HFF-Myc (cell line): ENCODE measurements at regions not wholly inside any gene's neighbourhood (a gene's known extent, or its start where the extent isn't known, plus 50 kb on each side); places are given as distances from the start of the nearest gene placed in this dataset.

ENCODE experiments used
- DNase-seq: peaks from one replicate; pipeline ENCODE4 v3.0.0-alpha.2; 2011; ENCODE audit warnings: low read depth; ENCODE audit errors: extremely low read depth
- H3K4me3 ChIP-seq: replicated peaks from 2 replicates; pipeline ENCODE4 v1.5.1; 2011; ENCODE audit warnings: low read depth, mild to moderate bottlenecking, control low read depth, low read length
- CTCF ChIP-seq: IDR thresholded peaks from 2 replicates; pipeline ENCODE4 v1.5.1; 2012; ENCODE audit warnings: mild to moderate bottlenecking, low read depth, low read length, control low read depth; ENCODE audit errors: missing control alignments

GRCh38 chr5:124538931-124539330, 207.5 kb downstream of the ZNF608 start:
- no peak for DNase-seq
- TF ChIP-seq CTCF, result no peak
- H3K4me3 ChIP-seq, result no peak overlapping the region

GRCh38 chr5:124538191-124538590, 208.2 kb downstream of the ZNF608 start:
- TF ChIP-seq CTCF, result no peak
- no peak for DNase-seq

DNA sequence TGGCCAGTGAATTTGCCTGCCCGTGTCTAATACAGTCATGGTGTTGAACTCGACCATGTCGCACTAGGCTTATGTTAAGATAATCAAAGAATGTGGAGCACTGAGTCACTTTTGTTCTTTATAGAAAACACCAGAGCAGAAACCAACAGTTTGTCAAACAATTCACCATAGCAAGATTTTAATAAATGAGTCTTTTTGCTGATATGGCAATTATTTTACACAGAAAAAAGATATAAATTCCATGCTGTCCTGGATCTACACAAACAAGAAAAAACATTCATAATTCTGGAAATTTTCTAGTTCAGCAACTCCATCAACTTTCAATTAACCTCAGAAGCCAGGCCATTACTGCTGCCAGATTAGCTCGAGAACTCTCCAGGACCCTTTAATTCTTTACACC, 208.9 kb downstream of the ZNF608 start:
- TF ChIP-seq CTCF, result no peak
- DNase-seq, result no peak
- no peak overlapping the region for H3K4me3 ChIP-seq

More at GRCh38 chr5:124538191-124538590, 208.2 kb downstream of the ZNF608 start:
- no peak overlapping the region for H3K4me3 ChIP-seq

DNA sequence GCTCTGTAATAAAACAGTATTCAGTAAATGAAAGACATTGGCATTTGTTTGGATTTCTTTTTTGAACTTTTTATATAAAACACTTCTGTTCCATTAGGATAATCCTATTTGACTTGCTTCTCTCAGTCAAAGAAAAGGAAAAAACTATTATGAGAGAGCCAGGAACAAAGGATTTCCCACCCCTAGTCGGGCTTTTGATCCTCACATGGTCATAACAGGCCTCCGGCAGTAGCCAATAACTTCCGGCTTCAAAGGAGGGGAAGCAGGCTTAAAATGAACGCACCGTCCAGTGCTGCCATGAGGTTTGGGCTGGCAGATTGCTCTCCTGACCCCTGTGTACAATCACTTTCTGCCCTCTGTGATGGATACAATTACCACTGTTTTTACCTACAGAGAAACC, 209.3 kb downstream of the ZNF608 start:
- H3K4me3 ChIP-seq, result no peak overlapping the region
- TF ChIP-seq CTCF, result no peak
- no peak for DNase-seq

DNA sequence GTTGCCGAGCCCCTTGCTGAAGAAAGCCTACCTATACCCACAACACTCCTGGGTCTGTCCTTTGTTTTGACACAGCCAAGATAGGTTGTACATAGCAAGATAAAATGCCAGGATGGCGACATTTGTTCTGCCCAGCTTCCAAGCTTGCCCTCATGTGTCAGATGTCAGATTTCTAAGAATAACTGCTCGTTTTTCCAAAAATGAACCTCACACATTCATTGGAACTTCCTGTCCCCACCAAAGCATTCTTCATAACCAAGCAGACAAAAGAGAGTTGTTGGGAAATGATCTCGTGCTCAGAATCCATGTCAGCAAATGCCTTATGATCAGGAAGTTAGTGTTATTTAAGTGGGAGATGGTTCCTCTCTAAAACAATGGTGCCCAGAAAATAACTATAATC, 210.1 kb downstream of the ZNF608 start:
- TF ChIP-seq CTCF, result no peak
- no peak overlapping the region for H3K4me3 ChIP-seq
- no peak for DNase-seq

DNA sequence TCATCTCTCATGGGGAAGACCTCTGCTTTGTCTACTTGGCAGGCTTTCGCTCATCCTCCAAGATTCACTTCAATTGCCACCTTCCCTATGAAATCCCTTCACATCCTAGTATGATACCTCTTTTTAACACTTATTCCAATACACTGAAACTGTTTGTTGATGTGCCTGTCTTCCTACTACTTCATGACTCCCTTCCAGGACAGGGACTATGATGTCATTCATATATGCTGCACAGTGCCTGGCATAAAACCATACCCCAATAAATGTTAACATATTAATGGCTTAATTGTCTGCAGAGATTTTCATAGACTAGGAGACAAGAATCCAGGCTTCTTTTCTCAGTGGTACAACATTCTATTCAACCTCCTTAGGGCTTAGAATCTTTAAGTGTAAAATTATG, 215.5 kb downstream of the ZNF608 start:
- DNase-seq, result no peak
- no peak for TF ChIP-seq CTCF
- no peak overlapping the region for H3K4me3 ChIP-seq

DNA sequence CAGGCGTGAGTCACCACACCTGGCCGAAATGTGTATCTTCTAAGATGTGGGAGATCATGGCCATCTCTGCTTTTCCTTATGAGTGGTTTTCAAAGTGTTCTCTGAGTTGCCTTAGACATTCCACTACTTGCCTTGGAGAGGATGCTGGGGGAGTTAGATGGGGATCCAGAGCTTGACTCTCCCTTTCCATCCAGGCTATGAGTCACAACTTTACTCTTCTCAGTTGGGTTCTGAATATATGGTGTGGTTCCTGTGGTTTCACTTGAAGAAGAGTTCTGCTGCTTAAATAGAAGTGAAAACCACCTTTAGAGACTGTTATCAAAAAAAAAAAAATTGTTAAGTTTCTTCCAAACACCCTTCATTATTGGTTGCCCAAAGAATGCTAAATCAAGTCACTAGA, 217.6 kb downstream of the ZNF608 start:
- TF ChIP-seq CTCF, result no peak
- H3K4me3 ChIP-seq, result no peak overlapping the region
- no peak for DNase-seq
